GM21576 (cell line): ENCODE measurements at regions not wholly inside any gene's neighbourhood (a gene's known extent, or its start where the extent isn't known, plus 50 kb on each side); places are given as distances from the start of the nearest gene placed in this dataset.

Experiments used
- ATAC-seq: cut with Tn5 transposase; IDR thresholded peaks from one replicate; pipeline ENCODE4 v1.9.1; 2021; ENCODE audit warnings: mild to moderate bottlenecking, moderate library complexity; ENCODE audit not compliant: unreplicated experiment

DNA sequence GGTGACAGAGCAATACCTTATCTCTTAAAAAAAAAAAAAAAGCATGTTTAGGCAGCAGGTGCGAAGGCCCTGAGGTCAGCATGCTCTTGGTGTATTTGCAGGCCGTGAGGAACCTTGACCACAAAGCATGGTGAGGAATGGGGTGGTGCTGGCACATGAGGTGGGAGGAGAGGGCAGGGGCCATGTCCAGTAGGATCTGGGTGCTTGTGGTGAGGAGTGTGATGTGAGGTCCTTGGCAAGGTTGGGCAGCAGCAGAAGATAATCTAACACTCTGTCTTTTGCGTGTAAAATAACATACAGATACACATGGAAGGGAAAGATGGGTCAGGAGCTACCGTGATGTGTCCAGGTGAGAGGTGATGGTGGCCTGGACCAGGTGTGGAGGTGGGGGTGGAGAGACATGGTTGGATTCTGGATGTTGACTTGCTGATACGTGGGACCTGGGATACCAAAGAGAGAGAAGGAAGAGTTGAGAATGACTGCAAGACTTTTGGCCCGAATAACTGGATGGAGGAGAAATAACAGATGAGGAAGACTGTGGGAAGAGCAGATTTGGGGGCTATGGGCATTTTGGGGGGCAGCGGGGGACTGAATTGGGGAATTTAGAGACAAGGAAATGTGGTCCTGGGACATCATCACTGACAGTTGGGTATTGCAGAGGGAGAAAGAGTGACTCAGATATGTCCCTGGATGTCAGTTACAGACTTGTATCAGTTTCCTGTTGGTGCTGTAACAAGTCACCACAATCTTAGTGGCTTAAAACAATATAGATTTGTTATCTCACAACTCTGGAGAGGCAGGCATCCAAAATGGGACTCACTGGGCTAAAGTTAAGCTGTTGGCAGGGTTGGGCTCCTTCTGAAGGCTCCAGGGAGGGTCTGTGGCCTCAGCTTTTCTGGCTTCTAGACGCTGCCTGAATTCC, 274.9 kb downstream of the HAPSTR1 start:
- no peak for ATAC-seq

DNA sequence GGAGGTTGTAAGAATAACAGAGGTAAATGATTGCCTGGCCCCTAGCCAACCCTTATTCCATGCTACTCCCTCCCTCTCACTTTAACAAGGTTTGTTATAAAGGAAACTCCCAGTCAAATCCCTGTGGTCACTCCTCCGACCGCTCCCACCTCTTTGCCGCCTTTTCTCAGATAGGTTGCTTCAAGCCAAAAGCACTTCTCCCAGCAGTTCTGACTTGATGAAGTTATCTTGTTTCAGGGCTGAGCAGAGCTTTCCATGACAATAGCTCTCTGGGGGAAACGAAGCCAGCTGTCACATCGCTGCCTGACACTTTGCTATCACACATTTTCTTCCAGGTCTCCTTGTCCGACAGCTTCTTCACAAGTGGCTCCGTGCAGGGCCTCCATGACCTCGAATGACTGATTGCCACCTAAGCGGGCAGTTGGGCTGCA, 278.6 kb downstream of the HAPSTR1 start:
- no peak for ATAC-seq

DNA sequence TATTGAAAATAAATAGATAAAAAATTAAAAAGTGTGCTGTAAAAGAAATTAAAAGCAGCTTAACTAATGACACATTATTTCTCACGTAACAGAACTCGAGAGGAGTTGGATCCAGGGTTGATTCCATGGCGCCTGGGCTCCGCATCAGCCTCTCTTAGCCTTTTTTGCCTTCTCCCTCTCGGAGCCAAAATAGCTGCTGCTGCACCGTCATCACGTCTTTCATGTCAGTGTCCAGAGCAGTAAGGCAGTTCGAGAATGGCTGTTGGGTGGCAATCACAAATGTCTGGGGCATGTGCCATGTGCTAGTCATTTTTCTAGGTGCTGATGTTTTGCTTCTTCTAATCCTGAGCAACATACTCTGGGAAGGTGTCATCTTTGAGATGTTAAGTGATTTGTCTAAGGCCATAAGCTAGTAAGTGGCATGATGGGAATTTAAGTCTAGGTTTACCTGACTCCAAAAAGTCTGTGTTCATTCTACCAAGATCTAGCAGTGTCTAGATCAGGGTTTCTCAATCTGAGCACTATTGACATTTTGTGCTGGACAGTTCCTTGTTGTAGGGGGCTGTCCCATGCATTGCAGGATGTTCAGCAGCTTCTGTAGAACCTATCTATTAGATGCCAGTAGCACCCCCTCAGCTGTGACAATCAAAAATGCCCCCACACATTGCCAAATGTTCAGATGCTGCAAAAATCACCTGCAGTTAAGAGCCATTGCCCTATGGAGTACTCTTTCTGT, 280.4 kb downstream of the HAPSTR1 start:
- no peak for ATAC-seq

GRCh38 chr16:9372934-9373890, 281.8 kb downstream of the HAPSTR1 start:
- no peak for ATAC-seq

DNA sequence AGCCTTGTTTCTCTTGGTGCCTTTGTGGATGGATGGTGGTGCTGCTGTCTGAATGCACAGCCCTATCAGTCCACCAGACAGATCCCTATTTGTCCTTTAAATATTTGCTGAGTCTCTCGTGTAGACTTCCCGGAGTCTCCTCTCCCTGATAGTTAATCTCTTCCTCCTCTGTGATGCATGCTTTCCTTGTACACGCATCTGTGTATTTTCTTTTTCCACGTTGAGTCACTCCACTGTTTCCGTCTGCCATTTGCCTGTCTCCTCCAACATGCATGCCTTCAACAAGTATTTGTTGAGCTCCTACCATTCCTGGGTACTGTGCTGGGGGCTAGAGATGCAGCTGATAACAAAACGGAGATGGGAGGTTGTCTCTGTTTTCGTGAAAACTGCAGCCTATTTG, 282.6 kb downstream of the HAPSTR1 start:
- ATAC-seq: no peak

DNA sequence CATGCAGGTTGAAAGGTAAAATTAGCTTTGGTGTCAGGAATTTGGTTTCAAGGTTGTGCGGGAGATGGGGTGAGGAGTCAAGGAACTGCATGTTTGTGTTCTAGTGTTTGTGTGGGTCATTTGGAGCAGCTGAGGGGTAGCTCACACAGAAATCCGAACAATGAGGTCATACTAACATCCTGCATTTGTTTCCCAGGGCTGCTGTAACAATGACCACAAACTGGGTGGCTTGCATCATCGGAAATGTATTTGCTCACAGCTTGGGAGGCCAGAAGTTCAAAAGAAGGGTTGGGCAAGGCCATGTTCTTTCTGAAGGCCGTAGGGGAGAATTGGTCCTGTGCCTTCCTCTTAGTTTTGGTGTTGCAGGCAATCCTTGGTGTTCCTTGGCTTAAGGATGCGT, 287.4 kb downstream of the HAPSTR1 start:
- ATAC-seq: no peak

DNA sequence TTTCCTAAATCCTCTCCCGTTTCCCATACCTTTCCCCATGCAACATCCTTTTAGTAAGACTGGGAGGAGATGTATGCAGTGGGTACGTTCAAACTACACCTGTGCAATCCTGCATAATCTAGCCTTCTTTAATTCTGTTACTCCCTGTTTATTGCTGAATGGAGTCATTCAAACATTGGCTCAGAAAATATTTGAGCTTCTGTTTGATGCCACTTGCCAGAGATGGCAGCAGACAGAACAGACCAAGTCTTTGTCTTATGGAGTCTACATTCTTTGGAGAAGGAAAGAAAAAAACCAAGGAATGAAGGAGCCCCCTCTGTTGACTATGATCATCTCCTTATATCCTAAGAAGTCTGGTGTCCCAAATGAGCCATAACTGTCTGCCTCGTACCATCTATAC, 288.8 kb downstream of the HAPSTR1 start:
- ATAC-seq: no peak

- no peak for ATAC-seq
These were observed 290.0 kb downstream of the HAPSTR1 start for GRCh38 chr16:9381399-9381798.

DNA sequence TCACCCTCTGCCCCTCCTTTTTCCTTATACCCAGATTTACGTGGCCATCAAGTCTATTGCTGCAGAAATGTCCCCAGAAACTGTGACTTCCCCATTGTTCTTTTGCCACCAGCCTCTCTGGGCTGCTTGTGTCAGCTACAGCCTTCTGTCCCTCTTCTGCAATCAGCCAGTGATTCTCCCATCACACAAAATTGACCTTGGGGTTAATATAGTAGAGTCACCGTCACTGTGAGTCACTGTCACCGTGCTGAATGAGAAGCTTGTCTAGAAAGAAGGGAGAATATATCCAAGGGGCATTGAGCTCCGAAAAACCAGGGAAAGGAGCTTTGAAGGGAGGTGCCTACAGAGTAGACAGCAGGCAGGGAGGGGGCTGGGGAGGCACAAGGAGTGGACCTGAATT, 290.5 kb downstream of the HAPSTR1 start:
- ATAC-seq: no peak

GRCh38 chr16:9383281-9383680, 291.8 kb downstream of the HAPSTR1 start:
- ATAC-seq: no peak

DNA sequence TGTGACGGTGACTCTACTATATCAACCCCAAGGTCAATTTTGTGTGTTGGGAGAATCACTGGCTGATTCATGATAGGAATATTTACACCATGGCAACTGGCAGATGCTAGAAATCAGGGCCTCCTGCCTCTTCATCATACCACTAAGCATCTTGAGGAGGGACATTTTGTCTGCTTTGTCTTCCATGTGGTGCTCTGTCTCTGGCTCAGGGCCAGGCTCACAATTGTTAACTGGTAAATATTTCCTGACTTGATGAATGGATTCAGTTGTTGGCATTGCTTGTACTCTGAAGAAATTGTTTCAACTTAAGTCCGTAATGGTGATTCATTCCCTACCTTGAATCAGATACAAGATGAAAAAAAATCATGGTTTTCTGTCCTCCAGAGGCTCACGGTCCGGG, 292.7 kb downstream of the HAPSTR1 start:
- no peak for ATAC-seq

DNA sequence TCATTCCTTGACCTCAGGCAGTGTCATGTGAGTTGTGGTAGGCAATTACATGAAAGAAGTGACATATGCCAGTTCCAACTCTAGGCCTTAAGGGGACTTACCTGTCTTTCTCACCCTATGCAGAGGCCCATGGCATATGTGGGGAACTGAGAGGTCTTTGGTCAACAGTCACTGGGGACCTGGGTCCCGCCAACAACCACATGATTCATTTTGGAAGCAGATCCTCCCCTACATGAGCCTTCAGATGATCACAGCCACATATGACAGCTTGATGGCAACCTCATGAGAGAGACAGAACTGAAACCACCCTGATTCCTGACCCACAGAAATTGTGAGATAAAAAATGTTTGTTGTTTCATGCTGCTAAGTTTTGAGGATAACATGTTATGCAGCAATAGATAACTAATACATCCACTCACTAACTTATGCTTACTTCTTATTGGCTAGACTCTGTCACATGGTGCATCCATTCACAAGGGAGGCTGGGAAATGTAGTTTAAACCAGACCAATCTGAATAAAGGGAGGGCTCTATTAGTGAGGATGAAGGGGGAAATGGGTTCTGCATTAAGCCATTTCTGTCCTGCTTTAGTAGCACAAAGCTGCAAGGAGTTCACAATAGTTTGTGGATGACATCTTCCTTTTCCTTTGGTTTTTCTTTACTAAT, 298.2 kb downstream of the HAPSTR1 start:
- no peak for ATAC-seq

- no peak for ATAC-seq
These were observed 301.5 kb downstream of the HAPSTR1 start for GRCh38 chr16:9392956-9393355.

GRCh38 chr16:9393591-9393990, 302.1 kb downstream of the HAPSTR1 start:
- no peak for ATAC-seq

DNA sequence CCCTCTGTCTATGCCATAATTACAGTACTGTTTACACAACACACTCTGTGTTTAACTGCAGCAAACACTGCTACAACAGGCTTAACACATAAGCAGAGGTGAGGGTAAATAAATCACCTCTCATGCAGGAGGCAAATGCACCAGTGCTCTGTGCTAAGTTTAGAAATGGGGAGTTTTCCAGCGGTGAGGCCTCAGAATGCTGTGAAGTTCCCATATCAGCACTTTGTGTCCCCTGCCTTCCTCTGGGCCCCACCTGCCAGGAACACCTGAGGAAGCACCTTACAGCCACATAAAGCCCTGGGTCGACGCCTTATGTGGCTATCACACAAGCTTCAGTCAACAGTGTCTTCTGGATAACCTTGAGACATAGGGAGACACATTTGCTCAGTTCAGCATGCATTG, 304.5 kb downstream of the HAPSTR1 start:
- ATAC-seq: no peak

GRCh38 chr16:9399573-9399972, 308.1 kb downstream of the HAPSTR1 start:
- no peak for ATAC-seq

DNA sequence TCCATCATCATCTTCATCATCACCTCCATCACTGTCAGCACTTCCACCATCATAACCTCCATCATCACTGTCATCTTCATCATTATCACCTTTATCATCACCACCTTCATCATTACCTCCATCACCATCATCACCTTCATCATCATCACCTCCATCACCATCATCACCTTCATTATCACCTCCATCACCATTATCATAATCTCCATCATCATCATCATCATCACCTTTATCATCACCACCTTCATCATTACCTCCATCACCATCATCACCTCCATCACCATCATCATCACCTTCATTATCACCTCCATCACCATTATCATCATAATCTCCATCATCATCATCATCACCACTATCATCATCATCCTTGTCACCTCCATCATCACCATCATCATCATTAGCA, 309.7 kb downstream of the HAPSTR1 start:
- ATAC-seq: no peak

- ATAC-seq: no peak
These were observed 310.9 kb downstream of the HAPSTR1 start for GRCh38 chr16:9402293-9402860.

- ATAC-seq: no peak
These were observed 313.4 kb downstream of the HAPSTR1 start for GRCh38 chr16:9404811-9405210.

- no peak for ATAC-seq
These were observed 314.7 kb downstream of the HAPSTR1 start for GRCh38 chr16:9406038-9406712.
